ENCODE measurements at regions not wholly inside any gene's neighbourhood (a gene's known extent, or its start where the extent isn't known, plus 50 kb on each side); places are given as distances from the start of the nearest gene placed in this dataset.

DNA sequence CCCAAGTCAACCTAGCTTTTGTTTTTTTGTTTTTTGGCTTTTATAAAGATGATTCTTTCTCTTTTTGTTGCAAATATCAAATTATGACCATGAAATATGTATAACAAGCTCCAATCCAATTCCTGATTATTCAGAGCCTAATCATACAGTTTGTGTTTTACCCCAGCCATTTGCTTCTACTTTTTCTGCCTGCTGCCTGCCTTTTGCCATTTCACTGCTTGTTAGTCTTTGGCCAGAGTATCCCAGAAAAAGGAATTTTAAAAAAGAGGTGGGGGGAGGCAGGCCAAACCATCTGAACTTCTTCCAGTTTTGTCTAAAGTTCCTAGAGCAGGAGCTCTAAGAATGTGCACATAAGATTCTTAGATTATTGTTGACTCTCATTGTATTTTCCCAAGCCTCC, 211.9 kb upstream of the VRK2 start:
- no peaks in the 10 kb centered on the region for H3F3A ChIP-seq (ENCODE audit: insufficient read depth, low read depth)
- H3K79me2 ChIP-seq (ENCODE audit: low read depth): no peaks in the 10 kb centered on the region
- H3K4me1 ChIP-seq (replicated peaks; ENCODE audit: insufficient read depth): no peaks in the 10 kb centered on the region
- TF ChIP-seq EZH2 (IDR thresholded peaks at IDR 0.05; ENCODE audit: low read depth): no peak
- no peak for TF ChIP-seq CTCF (conservative IDR thresholded peaks at IDR 0.05)
- no TSS peak for BruUV-seq (replicated peaks)
- ChIA-PET POLR2A (ENCODE audit: unreplicated experiment) (no interaction called here), CTCF (no interaction called here)
- intact Hi-C loops (cut with micrococcal nuclease; ENCODE audit: unreplicated experiment): no loop called here
- no peaks in the 10 kb centered on the region for H3K9me2 ChIP-seq (ENCODE audit: insufficient read depth)
- H3K4me3 ChIP-seq: no peak overlapping the region
- no peaks in the 10 kb centered on the region for H3K27me3 ChIP-seq (ENCODE audit: insufficient read depth, low read depth)
- no peak overlapping the region for H3K27ac ChIP-seq
- H4K20me1 ChIP-seq (ENCODE audit: insufficient read depth): no peaks in the 10 kb centered on the region
- no peak for DNase-seq
- no peaks in the 10 kb centered on the region for H3K36me3 ChIP-seq (ENCODE audit: low read depth)
- no peaks in the 10 kb centered on the region for H3K9me3 ChIP-seq (ENCODE audit: insufficient read depth, low read depth)
- no peak overlapping the region for H3K4me2 ChIP-seq
- H2AFZ ChIP-seq: no peak overlapping the region

- no peak for DNase-seq
- TF ChIP-seq CTCF (conservative IDR thresholded peaks at IDR 0.05) (no peak), EZH2 (IDR thresholded peaks at IDR 0.05; ENCODE audit: low read depth) (no peak)
- ChIA-PET POLR2A (ENCODE audit: unreplicated experiment) (no interaction called here), CTCF (no interaction called here)
- no peaks in the 10 kb centered on the region for H3K27me3 ChIP-seq (ENCODE audit: insufficient read depth, low read depth)
- BruUV-seq (replicated peaks): no TSS peak
- H3K9me3 ChIP-seq (ENCODE audit: insufficient read depth, low read depth): no peaks in the 10 kb centered on the region
- no peaks in the 10 kb centered on the region for H3K4me1 ChIP-seq (replicated peaks; ENCODE audit: insufficient read depth)
- no peak overlapping the region for H3K27ac ChIP-seq
- H3K4me2 ChIP-seq: no peak overlapping the region
- no peaks in the 10 kb centered on the region for H3K36me3 ChIP-seq (ENCODE audit: low read depth)
- H2AFZ ChIP-seq: no peak overlapping the region
- no peaks in the 10 kb centered on the region for H3F3A ChIP-seq (ENCODE audit: insufficient read depth, low read depth)
- intact Hi-C loops (cut with micrococcal nuclease; ENCODE audit: unreplicated experiment): no loop called here
- no peak overlapping the region for H3K4me3 ChIP-seq
- no peaks in the 10 kb centered on the region for H3K9me2 ChIP-seq (ENCODE audit: insufficient read depth)
- H3K79me2 ChIP-seq (ENCODE audit: low read depth): no peaks in the 10 kb centered on the region
- H4K20me1 ChIP-seq (ENCODE audit: insufficient read depth): no peaks in the 10 kb centered on the region
These were observed 204.1 kb upstream of the VRK2 start for GRCh38 chr2:57842531-57842930.

DNA sequence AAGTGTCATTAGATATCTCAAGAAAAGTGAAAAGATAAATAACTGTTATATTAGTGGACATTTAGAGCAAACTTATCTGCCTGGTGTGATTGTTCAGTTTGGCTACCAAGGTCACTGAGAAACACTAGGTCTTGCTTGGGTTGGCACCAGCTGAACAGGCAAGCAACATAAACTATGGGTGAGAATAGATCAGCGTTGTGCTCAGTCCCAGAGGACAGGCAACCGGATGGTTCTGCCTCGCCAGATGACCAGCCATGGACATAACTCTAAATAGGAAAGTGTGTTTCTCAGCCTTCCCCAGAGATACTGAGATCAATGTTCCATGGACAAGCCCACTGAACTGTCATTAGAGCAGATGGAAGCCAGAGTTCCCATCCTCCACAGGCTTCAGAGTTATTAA, 203.4 kb upstream of the VRK2 start:
- Histone ChIP-seq H3K36me3 (ENCODE audit: low read depth) (no peaks in the 10 kb centered on the region), H3K27me3 (ENCODE audit: insufficient read depth, low read depth) (no peaks in the 10 kb centered on the region), H3K4me3 (no peak overlapping the region), H3K4me1 (replicated peaks; ENCODE audit: insufficient read depth) (no peaks in the 10 kb centered on the region), H3K9me3 (ENCODE audit: insufficient read depth, low read depth) (no peaks in the 10 kb centered on the region), H3K79me2 (ENCODE audit: low read depth) (no peaks in the 10 kb centered on the region), H3K9me2 (ENCODE audit: insufficient read depth) (no peaks in the 10 kb centered on the region), H4K20me1 (ENCODE audit: insufficient read depth) (no peaks in the 10 kb centered on the region), H2AFZ (no peak overlapping the region), H3F3A (ENCODE audit: insufficient read depth, low read depth) (no peaks in the 10 kb centered on the region), H3K27ac (no peak overlapping the region), H3K4me2 (no peak overlapping the region)
- TF ChIP-seq CTCF (conservative IDR thresholded peaks at IDR 0.05): no peak
- TF ChIP-seq EZH2 (IDR thresholded peaks at IDR 0.05; ENCODE audit: low read depth): no peak
- intact Hi-C loops (cut with micrococcal nuclease; ENCODE audit: unreplicated experiment): no loop called here
- BruUV-seq (replicated peaks): no TSS peak
- no peak for DNase-seq
- CTCF ChIA-PET: no interaction called here
- POLR2A ChIA-PET (ENCODE audit: unreplicated experiment): no interaction called here

Data from PC-9 (cell line).